ENCODE measurements at regions not wholly inside any gene's neighbourhood (a gene's known extent, or its start where the extent isn't known, plus 50 kb on each side); places are given as distances from the start of the nearest gene placed in this dataset.
A peak's percentile ranks its signal among the peaks of the same experiment; 100 is the strongest.

DNA sequence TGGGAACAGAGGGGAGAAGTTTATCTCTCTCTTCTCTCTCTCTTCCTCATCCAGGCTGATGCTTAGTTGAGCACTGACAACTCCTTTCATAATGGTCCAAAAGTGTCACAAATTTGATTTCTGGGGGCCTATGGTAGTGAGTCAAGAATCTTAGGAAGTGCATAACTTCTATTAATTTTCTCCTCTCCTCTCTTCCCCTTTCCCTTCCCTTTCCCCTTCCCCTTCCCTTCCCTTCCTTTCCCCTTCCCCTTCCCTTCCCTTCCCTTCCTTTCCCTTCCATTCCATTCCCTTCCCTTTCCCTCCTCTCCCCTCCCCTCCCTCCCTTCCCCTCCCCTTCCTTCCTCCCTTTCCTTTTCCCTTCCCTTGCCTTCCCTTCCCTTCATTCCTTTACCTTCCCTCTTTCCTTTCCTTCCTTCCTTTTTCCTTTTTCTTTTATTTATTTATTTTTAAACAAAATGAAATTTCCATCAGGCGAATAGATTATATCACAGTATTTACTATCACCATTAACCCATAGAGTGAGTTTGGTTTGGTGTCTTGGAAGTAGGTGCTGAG lies 56.9 kb upstream of the JAG1 start:
- H3K9ac ChIP-seq (ENCODE audit: insufficient read depth, low read depth, low read length): no peak overlapping the region
- no peak overlapping the region for H3K4me3 ChIP-seq (replicated peaks in 1 of 3; ENCODE audit: insufficient read depth in 1 of 3, low read depth in 2 of 3, low read length in 3 of 3)
- no TSS peak for BruUV-seq (replicated peaks)
- no peaks in the 10 kb centered on the region for H3K9me3 ChIP-seq (ENCODE audit: low read length)
- H2AFZ ChIP-seq (ENCODE audit: low read length): no peak overlapping the region
- H3K4me2 ChIP-seq (ENCODE audit: low read depth, low read length): no peak overlapping the region
- no peaks in the 10 kb centered on the region for H3K79me2 ChIP-seq (ENCODE audit: insufficient read depth, low read length)
- ATAC-seq: no peak
- in situ Hi-C loops (cut with HindIII; ENCODE audit: extremely low pct_ligation_motif_present, low pct_unique_long_range_greater_than_20kb): no loop called here
- no peaks in the 10 kb centered on the region for H3K27me3 ChIP-seq (ENCODE audit: control insufficient read depth in 1 of 2, insufficient read depth in 2 of 2, low read length in 2 of 2)
- WGBS (ENCODE audit: low lambda C conversion rate): 97% methylated on average over 1 of the region's 1 CpG
- TF ChIP-seq NONO (IDR thresholded peaks at IDR 0.05): 0 out of 2 replicates have a peak, but pooled peaks have one; percentile 19
- no peak for TF ChIP-seq NONO (CRISPR knock-in tag; conservative IDR thresholded peaks at IDR 0.05)
- peak; percentile 89; the same call in 1 of the 2 replicates for TF ChIP-seq PCBP1 (IDR thresholded peaks at IDR 0.05; ENCODE audit: borderline replicate concordance, low read depth, low read length)
- TF ChIP-seq PCBP2 (optimal IDR thresholded peaks at IDR 0.05; ENCODE audit: low read depth, low read length, poor library complexity, severe bottlenecking): peak; percentile 100
- TF ChIP-seq, protein P1, sequence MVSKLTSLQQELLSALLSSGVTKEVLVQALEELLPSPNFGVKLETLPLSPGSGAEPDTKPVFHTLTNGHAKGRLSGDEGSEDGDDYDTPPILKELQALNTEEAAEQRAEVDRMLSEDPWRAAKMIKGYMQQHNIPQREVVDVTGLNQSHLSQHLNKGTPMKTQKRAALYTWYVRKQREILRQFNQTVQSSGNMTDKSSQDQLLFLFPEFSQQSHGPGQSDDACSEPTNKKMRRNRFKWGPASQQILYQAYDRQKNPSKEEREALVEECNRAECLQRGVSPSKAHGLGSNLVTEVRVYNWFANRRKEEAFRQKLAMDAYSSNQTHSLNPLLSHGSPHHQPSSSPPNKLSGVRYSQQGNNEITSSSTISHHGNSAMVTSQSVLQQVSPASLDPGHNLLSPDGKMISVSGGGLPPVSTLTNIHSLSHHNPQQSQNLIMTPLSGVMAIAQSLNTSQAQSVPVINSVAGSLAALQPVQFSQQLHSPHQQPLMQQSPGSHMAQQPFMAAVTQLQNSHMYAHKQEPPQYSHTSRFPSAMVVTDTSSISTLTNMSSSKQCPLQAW (CRISPR knock-in tag; IDR thresholded peaks at IDR 0.05): no peak
- no peak for TF ChIP-seq MXD4 (CRISPR knock-in tag; IDR thresholded peaks at IDR 0.05)
- peak; percentile 99 for TF ChIP-seq HNRNPK (IDR thresholded peaks at IDR 0.05; ENCODE audit: low read depth, low read length, poor library complexity, severe bottlenecking)
- CTCF ChIA-PET (ENCODE audit: low intra/inter-chr PET ratio, low total read pairs): no interaction called here
- H3K27ac ChIP-seq (ENCODE audit: extremely low read length, insufficient read depth, low read length): no peak overlapping the region
- FAIRE-seq: no peak
- intact Hi-C loops (cut with micrococcal nuclease; ENCODE audit: unreplicated experiment): no loop called here
- no peaks in the 10 kb centered on the region for H3K36me3 ChIP-seq (replicated peaks in 1 of 2; ENCODE audit: control insufficient read depth in 1 of 2, insufficient read depth in 2 of 2, low read length in 2 of 2)
- no peak for DNase-seq (ENCODE audit: low spot score)
- H3K4me1 ChIP-seq (ENCODE audit: insufficient read depth, low read length): peaks cover 6% of the 10 kb centered on the region; the same call in 1 of the 2 replicates
- POLR2A ChIA-PET: interaction anchor here (1.5 kb wide), 1 partner anchor 19 kb away, joined by 3 read pairs; no protein-coding TSS in a partner anchor
- no peaks in the 10 kb centered on the region for H4K20me1 ChIP-seq (ENCODE audit: insufficient read depth, low read length)
